ENCODE measurements at regions not wholly inside any gene's neighbourhood (a gene's known extent, or its start where the extent isn't known, plus 50 kb on each side); places are given as distances from the start of the nearest gene placed in this dataset.

GRCh38 chr18:64199581-64199980 is 50.7 kb upstream of the LINC00305 start:
- Histone ChIP-seq H3K27me3 (no peaks in the 10 kb centered on the region), H3K4me1 (no peaks in the 10 kb centered on the region), H3K9ac (ENCODE audit: low read depth in 2 of 2, low read length in 2 of 2) (no peak overlapping the region), H3K4me3 (no peak overlapping the region), H3K9me3 (no peaks in the 10 kb centered on the region), H3K36me3 (no peaks in the 10 kb centered on the region), H3K27ac (no peak overlapping the region)
- TF ChIP-seq, protein P1, sequence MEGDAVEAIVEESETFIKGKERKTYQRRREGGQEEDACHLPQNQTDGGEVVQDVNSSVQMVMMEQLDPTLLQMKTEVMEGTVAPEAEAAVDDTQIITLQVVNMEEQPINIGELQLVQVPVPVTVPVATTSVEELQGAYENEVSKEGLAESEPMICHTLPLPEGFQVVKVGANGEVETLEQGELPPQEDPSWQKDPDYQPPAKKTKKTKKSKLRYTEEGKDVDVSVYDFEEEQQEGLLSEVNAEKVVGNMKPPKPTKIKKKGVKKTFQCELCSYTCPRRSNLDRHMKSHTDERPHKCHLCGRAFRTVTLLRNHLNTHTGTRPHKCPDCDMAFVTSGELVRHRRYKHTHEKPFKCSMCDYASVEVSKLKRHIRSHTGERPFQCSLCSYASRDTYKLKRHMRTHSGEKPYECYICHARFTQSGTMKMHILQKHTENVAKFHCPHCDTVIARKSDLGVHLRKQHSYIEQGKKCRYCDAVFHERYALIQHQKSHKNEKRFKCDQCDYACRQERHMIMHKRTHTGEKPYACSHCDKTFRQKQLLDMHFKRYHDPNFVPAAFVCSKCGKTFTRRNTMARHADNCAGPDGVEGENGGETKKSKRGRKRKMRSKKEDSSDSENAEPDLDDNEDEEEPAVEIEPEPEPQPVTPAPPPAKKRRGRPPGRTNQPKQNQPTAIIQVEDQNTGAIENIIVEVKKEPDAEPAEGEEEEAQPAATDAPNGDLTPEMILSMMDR (IDR thresholded peaks at IDR 0.05): no peak
- intact Hi-C loops (cut with DNase I): no loop called here
- DNase-seq: no peak

All from colonic mucosa (tissue), 4 donors.